HEK293 (cell line): ENCODE measurements at regions not wholly inside any gene's neighbourhood (a gene's known extent, or its start where the extent isn't known, plus 50 kb on each side); places are given as distances from the start of the nearest gene placed in this dataset.

Experiments used
- CTCF ChIP-seq: fragments of 450-650 bp; formaldehyde crosslinking; IDR thresholded peaks from 2 replicates; pipeline ENCODE4 v1.5.1; 2016; ENCODE audit warnings: missing biosample characterization, missing genetic modification characterization
- GLI4 ChIP-seq: fragments of 450-650 bp; formaldehyde crosslinking; IDR thresholded peaks from 2 replicates; pipeline ENCODE4 v1.5.1; 2016; ENCODE audit warnings: missing biosample characterization, missing genetic modification characterization
- KLF7 ChIP-seq: fragments of 450-650 bp; formaldehyde crosslinking; IDR thresholded peaks from 2 replicates; pipeline ENCODE4 v1.5.1; 2016; ENCODE audit warnings: missing biosample characterization, missing genetic modification characterization, borderline replicate concordance
- OSR2 ChIP-seq: fragments of 450-650 bp; formaldehyde crosslinking; IDR thresholded peaks from 2 replicates; pipeline ENCODE4 v1.5.1; 2016; ENCODE audit warnings: missing biosample characterization, missing genetic modification characterization
- PBX3 ChIP-seq: sonication (generic); formaldehyde crosslinking; IDR thresholded peaks from 2 replicates; pipeline ENCODE4 v1.8.1; 2022; ENCODE audit warnings: mild to moderate bottlenecking, moderate library complexity, missing genetic modification reagents
- PRDM1 ChIP-seq: fragments of 450-650 bp; formaldehyde crosslinking; IDR thresholded peaks from 2 replicates; pipeline ENCODE4; 2016; ENCODE audit warnings: missing biosample characterization, missing genetic modification characterization
- ZBTB21 ChIP-seq: fragments of 450-650 bp; formaldehyde crosslinking; IDR thresholded peaks from 2 replicates; pipeline ENCODE4 v1.5.1; 2017; ENCODE audit warnings: missing biosample characterization, missing genetic modification characterization
- ZFP41 ChIP-seq: fragments of 450-650 bp; formaldehyde crosslinking; IDR thresholded peaks from 2 replicates; pipeline ENCODE4 v1.5.1; 2016; ENCODE audit warnings: missing biosample characterization, missing genetic modification characterization, borderline replicate concordance
- ZNF24 ChIP-seq: fragments of 450-650 bp; formaldehyde crosslinking; IDR thresholded peaks from 2 replicates; pipeline ENCODE4 v1.5.1; 2016; ENCODE audit warnings: missing biosample characterization, missing genetic modification characterization
- ZNF549 ChIP-seq: fragments of 450-650 bp; IDR thresholded peaks from 2 replicates; pipeline ENCODE4 v1.5.1; 2018; ENCODE audit warnings: missing biosample characterization, missing genetic modification characterization, mild to moderate bottlenecking, inconsistent platforms, moderate library complexity
- ZNF558 ChIP-seq: fragments of 450-650 bp; formaldehyde crosslinking; IDR thresholded peaks from 2 replicates; pipeline ENCODE4 v1.5.1; 2016; ENCODE audit warnings: missing biosample characterization, missing genetic modification characterization
- ZNF830 ChIP-seq: fragments of 450-650 bp; IDR thresholded peaks from 2 replicates; pipeline ENCODE4 v1.5.0; 2018; ENCODE audit warnings: missing biosample characterization, missing genetic modification characterization, low read depth, mild to moderate bottlenecking, moderate library complexity
- ZSCAN4 ChIP-seq: fragments of 450-650 bp; formaldehyde crosslinking; IDR thresholded peaks from 2 replicates; pipeline ENCODE4 v1.5.1; 2017; ENCODE audit warnings: missing biosample characterization, missing genetic modification characterization

GRCh38 chr10:8389630-8390029 lies 335.1 kb downstream of the GATA3 start:
- no peak for TF ChIP-seq ZNF830 (tag by site-specific recombination)
- no peak for TF ChIP-seq PRDM1
- no peak for TF ChIP-seq ZNF549
- TF ChIP-seq CTCF (tag by site-specific recombination), result no peak
- TF ChIP-seq ZFP41 (tag by site-specific recombination), result no peak
- no peak for TF ChIP-seq PBX3 (CRISPR knock-in tag)
- TF ChIP-seq ZBTB21 (tag by site-specific recombination), result no peak
- TF ChIP-seq GLI4, result no peak
- TF ChIP-seq OSR2 (tag by site-specific recombination), result no peak
- no peak for TF ChIP-seq ZSCAN4
- no peak for TF ChIP-seq ZNF558 (tag by site-specific recombination)
- no peak for TF ChIP-seq ZNF24
- TF ChIP-seq KLF7 (tag by site-specific recombination), result no peak
